HepG2 (cell line): ENCODE measurements at regions not wholly inside any gene's neighbourhood (a gene's known extent, or its start where the extent isn't known, plus 50 kb on each side); places are given as distances from the start of the nearest gene placed in this dataset.

Experiments used
- DNMT3B ChIP-seq: conservative IDR thresholded peaks from 2 replicates; pipeline ENCODE4 v1.6.1; 2016; ENCODE audit warnings: missing biosample characterization, control low read depth
- FUBP1 ChIP-seq: sonication (generic); formaldehyde crosslinking; IDR thresholded peaks from 2 replicates; pipeline ENCODE4 v1.5.1; 2020; ENCODE audit warnings: missing genetic modification reagents, mild to moderate bottlenecking, borderline replicate concordance
- HNF4A ChIP-seq: sonication (generic); formaldehyde crosslinking; IDR thresholded peaks from 2 replicates; pipeline ENCODE4 v1.4.0; 2020; ENCODE audit warnings: missing genetic modification reagents
- HOXA5 ChIP-seq: sonication (generic); formaldehyde crosslinking; IDR thresholded peaks from 2 replicates; pipeline ENCODE4 v1.4.0; 2020; ENCODE audit warnings: missing genetic modification reagents
- IKZF4 ChIP-seq: sonication (generic); formaldehyde crosslinking; IDR thresholded peaks from 2 replicates; pipeline ENCODE4 v1.5.1; 2020; ENCODE audit warnings: borderline replicate concordance, mild to moderate bottlenecking, low read depth, missing genetic modification reagents; ENCODE audit errors: not compliant biosample characterization
- MATR3 ChIP-seq: sonication (generic); formaldehyde crosslinking; IDR thresholded peaks from 2 replicates; pipeline ENCODE4 v1.4.0; 2020; ENCODE audit warnings: missing genetic modification reagents
- NFIB ChIP-seq: sonication (generic); formaldehyde crosslinking; IDR thresholded peaks from 2 replicates; pipeline ENCODE4 v1.9.0; 2021; ENCODE audit warnings: missing genetic modification reagents, mild to moderate bottlenecking, borderline replicate concordance
- POLR2A ChIP-seq, 2 experiments: IDR thresholded peaks; 2 replicates each; pipeline ENCODE4 v1.6.1; 2011; ENCODE audit warnings: low read depth in 2 of 2, low read length in 2 of 2, mild to moderate bottlenecking in 1 of 2, moderate library complexity in 1 of 2; ENCODE audit not compliant: insufficient read depth in 1 of 2
- POLR2G ChIP-seq: fragments of 200-400 bp; formaldehyde crosslinking; IDR thresholded peaks from 2 replicates; pipeline ENCODE4 v1.6.1; 2018; ENCODE audit warnings: mild to moderate bottlenecking, low read depth, low read length, moderate library complexity
- RXRA ChIP-seq: sonication (generic); formaldehyde crosslinking; IDR thresholded peaks from 2 replicates; pipeline ENCODE4 v1.5.1; 2020; ENCODE audit warnings: missing genetic modification reagents
- SAFB2 ChIP-seq: sonication (generic); formaldehyde crosslinking; IDR thresholded peaks from 2 replicates; pipeline ENCODE4 v1.5.1; 2020; ENCODE audit warnings: missing genetic modification reagents, low read depth, mild to moderate bottlenecking, borderline replicate concordance
- SRSF9 ChIP-seq: fragments of 200-400 bp; formaldehyde crosslinking; IDR thresholded peaks from 2 replicates; pipeline ENCODE4 v1.6.1; 2018; ENCODE audit warnings: borderline replicate concordance, mild to moderate bottlenecking, low read depth, low read length; ENCODE audit not compliant: insufficient read depth, poor library complexity, severe bottlenecking
- ZFP1 ChIP-seq: IDR thresholded peaks from 2 replicates; pipeline ENCODE4 v1.6.1; 2016
- ZNF180 ChIP-seq: sonication (generic); formaldehyde crosslinking; IDR thresholded peaks from 2 replicates; pipeline ENCODE4 v1.4.0; 2020; ENCODE audit warnings: low read depth, missing genetic modification reagents, borderline replicate concordance
- ZNF253 ChIP-seq: sonication (generic); formaldehyde crosslinking; IDR thresholded peaks from 2 replicates; pipeline ENCODE4 v1.8.0; 2022; ENCODE audit warnings: mild to moderate bottlenecking, missing genetic modification reagents, borderline replicate concordance
- ZNF317 ChIP-seq: sonication (generic); formaldehyde crosslinking; IDR thresholded peaks from 2 replicates; pipeline ENCODE4 v1.5.0; 2020; ENCODE audit warnings: mild to moderate bottlenecking, missing genetic modification reagents
- ZNF431 ChIP-seq: sonication (generic); formaldehyde crosslinking; IDR thresholded peaks from 2 replicates; pipeline ENCODE4 v1.9.0; 2022; ENCODE audit warnings: missing genetic modification reagents, low read depth, mild to moderate bottlenecking, borderline replicate concordance
- ZNF468 ChIP-seq: sonication (generic); formaldehyde crosslinking; IDR thresholded peaks from 2 replicates; pipeline ENCODE4 v1.8.0; 2022; ENCODE audit warnings: mild to moderate bottlenecking, moderate library complexity, missing genetic modification reagents
- ZNF484 ChIP-seq: sonication (generic); formaldehyde crosslinking; IDR thresholded peaks from 2 replicates; pipeline ENCODE4 v1.5.1; 2020; ENCODE audit warnings: mild to moderate bottlenecking, low read depth, missing genetic modification reagents, borderline replicate concordance
- ZNF614 ChIP-seq: IDR thresholded peaks from 2 replicates; pipeline ENCODE4 v1.6.1; 2018; ENCODE audit warnings: missing biosample characterization, missing genetic modification reagents, inconsistent platforms, borderline replicate concordance
- ZNF773 ChIP-seq: sonication (generic); formaldehyde crosslinking; IDR thresholded peaks from 2 replicates; pipeline ENCODE4 v1.4.0; 2020; ENCODE audit warnings: missing genetic modification reagents, borderline replicate concordance
- ZNF775 ChIP-seq: sonication (generic); formaldehyde crosslinking; IDR thresholded peaks from 2 replicates; pipeline ENCODE4 v1.4.0; 2020; ENCODE audit warnings: missing genetic modification reagents, mild to moderate bottlenecking, moderate library complexity, borderline replicate concordance
- ZNF780A ChIP-seq: sonication (generic); formaldehyde crosslinking; IDR thresholded peaks from 2 replicates; pipeline ENCODE4 v1.8.0; 2022; ENCODE audit warnings: mild to moderate bottlenecking, missing genetic modification reagents, moderate library complexity
- ZNF782 ChIP-seq: sonication (generic); formaldehyde crosslinking; IDR thresholded peaks from 2 replicates; pipeline ENCODE4 v1.4.0; 2020; ENCODE audit warnings: missing genetic modification reagents, mild to moderate bottlenecking, borderline replicate concordance
- TF ChIP-seq, protein P1 (sequence below): sonication (generic); formaldehyde crosslinking; IDR thresholded peaks from 2 replicates; pipeline ENCODE4 v1.4.0; 2020; ENCODE audit warnings: missing genetic modification reagents, borderline replicate concordance
- TF ChIP-seq, protein P2 (sequence below): sonication (generic); formaldehyde crosslinking; IDR thresholded peaks from 2 replicates; pipeline ENCODE4 v1.5.0; 2020; ENCODE audit warnings: mild to moderate bottlenecking, missing genetic modification reagents

GRCh38 chr1:10939654-10940450 lies 72.6 kb upstream of the TARDBP start (continued):
- TF ChIP-seq ZFP1 (no peak), RXRA (CRISPR knock-in tag) (no peak), SAFB2 (CRISPR knock-in tag) (no peak), ZNF317 (CRISPR knock-in tag) (no peak), HOXA5 (no peak), ZNF775 (CRISPR knock-in tag) (no peak), HNF4A (CRISPR knock-in tag) (no peak), ZNF614 (no peak), FUBP1 (no peak), ZNF468 (CRISPR knock-in tag) (no peak), ZNF484 (CRISPR knock-in tag) (no peak), DNMT3B (CRISPR knock-in tag) (0 out of 2 replicates have a peak, but pooled peaks have one; percentile 31), POLR2A (IDR thresholded peaks at IDR 0.05; ENCODE audit: insufficient read depth in 1 of 2, low read depth in 2 of 2, low read length in 2 of 2) (no peak), ZNF253 (CRISPR knock-in tag) (no peak), NFIB (CRISPR knock-in tag) (no peak), ZNF180 (no peak), MATR3 (CRISPR knock-in tag) (no peak), ZNF773 (CRISPR knock-in tag) (no peak), ZNF780A (no peak), POLR2G (peak; percentile 43; the same call in 1 of the 2 replicates), ZNF782 (CRISPR knock-in tag) (no peak), SRSF9 (no peak), IKZF4 (CRISPR knock-in tag) (no peak), ZNF431 (CRISPR knock-in tag) (no peak)
- TF ChIP-seq, protein P1, sequence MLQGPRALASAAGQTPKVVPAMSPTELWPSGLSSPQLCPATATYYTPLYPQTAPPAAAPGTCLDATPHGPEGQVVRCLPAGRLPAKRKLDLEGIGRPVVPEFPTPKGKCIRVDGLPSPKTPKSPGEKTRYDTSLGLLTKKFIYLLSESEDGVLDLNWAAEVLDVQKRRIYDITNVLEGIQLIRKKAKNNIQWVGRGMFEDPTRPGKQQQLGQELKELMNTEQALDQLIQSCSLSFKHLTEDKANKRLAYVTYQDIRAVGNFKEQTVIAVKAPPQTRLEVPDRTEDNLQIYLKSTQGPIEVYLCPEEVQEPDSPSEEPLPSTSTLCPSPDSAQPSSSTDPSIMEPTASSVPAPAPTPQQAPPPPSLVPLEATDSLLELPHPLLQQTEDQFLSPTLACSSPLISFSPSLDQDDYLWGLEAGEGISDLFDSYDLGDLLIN (CRISPR knock-in tag): no peak
- TF ChIP-seq, protein P2, sequence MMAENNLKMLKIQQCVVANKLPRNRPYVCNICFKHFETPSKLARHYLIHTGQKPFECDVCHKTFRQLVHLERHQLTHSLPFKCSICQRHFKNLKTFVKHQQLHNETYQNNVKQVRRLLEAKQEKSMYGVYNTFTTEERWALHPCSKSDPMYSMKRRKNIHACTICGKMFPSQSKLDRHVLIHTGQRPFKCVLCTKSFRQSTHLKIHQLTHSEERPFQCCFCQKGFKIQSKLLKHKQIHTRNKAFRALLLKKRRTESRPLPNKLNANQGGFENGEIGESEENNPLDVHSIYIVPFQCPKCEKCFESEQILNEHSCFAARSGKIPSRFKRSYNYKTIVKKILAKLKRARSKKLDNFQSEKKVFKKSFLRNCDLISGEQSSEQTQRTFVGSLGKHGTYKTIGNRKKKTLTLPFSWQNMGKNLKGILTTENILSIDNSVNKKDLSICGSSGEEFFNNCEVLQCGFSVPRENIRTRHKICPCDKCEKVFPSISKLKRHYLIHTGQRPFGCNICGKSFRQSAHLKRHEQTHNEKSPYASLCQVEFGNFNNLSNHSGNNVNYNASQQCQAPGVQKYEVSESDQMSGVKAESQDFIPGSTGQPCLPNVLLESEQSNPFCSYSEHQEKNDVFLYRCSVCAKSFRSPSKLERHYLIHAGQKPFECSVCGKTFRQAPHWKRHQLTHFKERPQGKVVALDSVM (CRISPR knock-in tag): peak; percentile 91
